GM21717 (cell line): ENCODE measurements at regions not wholly inside any gene's neighbourhood (a gene's known extent, or its start where the extent isn't known, plus 50 kb on each side); places are given as distances from the start of the nearest gene placed in this dataset.

ENCODE experiments used
- ATAC-seq: cut with Tn5 transposase; IDR thresholded peaks from one replicate; pipeline ENCODE4 v1.9.1; 2021; ENCODE audit warnings: mild to moderate bottlenecking, moderate library complexity; ENCODE audit not compliant: unreplicated experiment

DNA sequence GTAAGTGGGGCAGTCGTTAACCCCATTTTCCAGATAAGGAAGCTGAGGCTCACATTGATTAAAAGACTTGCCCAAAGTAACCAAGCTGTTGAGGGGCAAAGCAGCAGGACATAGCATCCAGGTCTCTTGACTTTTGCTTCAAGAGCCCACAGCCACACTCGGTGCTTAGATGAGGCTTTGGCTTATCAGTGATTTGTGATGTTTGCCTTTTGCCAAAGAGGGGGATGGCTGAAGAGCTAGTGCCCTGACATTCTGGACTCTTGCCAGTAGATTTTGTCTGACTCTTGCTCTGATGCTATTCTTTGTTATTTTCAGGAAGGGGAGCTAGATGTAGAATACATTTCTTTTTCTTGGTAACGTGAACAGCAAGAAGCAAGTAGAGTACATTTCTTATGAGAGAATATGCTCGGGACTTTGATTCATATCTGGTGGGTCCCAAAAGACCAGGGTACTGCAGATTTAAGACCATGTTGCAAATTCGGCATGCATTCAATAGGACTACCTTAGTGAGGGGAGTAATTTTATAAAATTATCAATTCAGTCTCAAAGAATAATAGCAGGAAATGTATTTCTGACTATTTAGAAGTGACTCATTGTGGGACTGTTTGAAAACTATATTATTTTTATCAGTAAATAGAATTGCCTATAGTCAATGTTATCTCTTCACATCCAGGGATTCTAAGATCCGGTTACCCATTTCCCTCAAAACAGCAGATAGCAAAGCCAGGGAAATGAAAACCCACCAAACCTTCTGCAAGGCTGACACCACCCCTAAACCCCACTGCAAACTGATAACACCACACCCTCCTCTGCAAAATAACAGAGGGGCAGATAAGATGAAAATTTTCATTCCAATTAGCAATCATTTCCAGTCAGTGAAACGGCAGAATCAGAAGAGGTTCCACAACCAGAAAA, 180.0 kb upstream of the BMPER start:
- no peak for ATAC-seq

GRCh38 chr7:33726582-33726981, 178.8 kb upstream of the BMPER start:
- no peak for ATAC-seq

GRCh38 chr7:33727315-33727714, 178.0 kb upstream of the BMPER start:
- no peak for ATAC-seq

DNA sequence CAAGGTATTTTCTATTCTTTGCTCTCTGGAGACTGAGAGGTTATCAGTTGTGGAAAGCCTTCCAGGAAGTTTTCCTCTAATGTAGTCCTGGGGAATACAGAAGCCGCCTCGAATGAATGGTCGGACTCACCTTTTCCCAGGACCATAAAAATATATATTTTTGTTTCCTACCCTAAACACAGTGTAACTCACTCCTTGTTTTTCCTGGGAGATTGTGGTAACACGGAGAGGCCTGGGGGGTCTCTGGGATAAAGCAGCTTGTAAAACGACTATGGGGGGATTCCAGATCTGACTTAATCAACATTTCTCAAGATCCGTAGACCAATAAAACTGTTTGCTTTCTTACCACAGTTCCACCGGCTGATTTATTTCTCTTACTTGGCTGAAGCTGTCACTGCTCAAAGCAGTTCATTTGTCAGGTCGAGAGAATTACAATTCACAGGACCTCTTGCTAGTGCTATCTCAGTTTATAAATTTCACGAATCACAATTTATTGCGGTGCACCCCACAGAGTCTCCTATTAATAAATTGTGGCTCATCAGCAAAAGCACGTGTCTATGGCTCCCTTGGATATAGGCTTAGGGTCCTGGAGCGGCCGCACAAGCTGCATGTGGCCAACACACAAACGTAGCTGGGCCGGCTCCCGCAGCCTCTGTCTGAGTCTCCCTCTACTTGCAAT, 176.3 kb upstream of the BMPER start:
- no peak for ATAC-seq

DNA sequence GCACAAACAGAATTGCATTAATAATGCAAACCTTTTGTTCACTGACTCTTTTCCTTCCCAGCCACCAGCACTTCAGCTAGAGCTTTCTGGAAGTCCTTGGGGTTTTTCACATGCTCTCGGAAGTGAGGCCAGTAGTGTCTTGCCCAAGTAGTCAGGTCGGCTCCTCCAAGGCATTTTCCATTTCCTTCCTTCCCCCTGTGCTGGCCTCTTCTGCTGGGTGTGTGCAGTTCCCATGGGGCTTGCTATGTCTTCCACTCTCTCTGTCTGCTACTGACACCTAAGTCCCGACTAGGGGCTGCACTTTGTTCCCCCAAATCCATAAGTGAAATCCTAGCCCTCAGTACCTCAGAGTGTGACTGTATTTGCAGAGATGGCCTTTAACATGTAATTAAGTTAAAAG, 175.6 kb upstream of the BMPER start:
- ATAC-seq: no peak

- ATAC-seq: no peak
Measured at GRCh38 chr7:33730958-33731357, 174.4 kb upstream of the BMPER start.

DNA sequence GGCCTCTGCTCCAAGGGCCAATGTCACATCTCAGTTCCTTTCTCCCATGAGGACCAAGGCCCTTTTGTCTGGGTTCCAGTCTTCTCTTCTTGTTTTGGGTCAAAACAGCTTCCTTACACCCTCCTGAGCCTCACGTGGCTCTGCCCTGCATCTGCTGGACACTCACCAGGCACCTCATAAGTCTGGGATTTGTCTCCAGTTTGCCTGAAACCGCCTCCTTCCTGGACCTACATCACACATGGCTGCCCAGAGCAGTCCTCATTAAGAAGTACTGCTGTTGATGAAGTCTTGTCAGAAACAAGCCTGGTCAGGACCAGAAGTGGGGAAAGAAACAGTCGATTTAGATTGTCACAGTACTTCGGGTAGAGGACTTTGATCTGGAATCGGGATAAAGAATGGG, 173.4 kb upstream of the BMPER start:
- ATAC-seq: no peak

GRCh38 chr7:33732462-33732861, 172.9 kb upstream of the BMPER start:
- no peak for ATAC-seq

DNA sequence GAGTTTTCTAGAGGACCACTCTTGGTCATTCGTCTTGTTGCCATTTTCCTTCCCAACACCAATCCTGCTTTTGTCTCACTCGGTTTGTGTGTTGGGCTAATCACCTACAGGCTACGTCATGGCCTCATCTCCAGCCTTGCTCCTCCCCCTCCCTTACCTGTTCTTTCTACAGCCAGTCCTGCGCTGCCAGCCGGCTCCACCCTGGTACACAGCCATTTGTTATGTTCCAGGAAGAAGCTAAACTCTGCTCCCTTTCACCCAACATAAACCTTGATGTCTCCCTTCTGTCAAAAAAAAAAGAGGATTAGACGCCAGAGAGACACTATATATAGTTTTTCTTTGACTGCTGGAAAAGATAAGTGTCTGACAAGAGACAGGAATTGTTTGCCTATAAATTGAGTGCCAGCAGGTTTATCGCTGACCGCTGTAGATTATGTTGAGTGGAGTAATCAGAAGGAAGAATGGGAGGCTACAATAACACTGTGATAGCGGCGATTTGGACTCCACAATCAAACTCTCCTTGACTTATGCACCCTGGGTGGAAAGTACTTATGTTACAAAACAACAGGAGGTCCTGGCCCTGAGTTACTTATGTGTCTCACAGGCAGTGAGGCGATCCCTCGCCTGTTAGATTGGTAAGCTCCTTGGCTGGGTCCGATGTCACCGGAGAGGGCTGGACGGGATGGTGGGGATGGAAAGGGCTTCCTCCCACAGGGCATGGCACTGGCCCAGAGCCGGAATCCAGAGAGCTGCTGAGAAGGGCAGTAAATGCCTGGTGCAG, 171.3 kb upstream of the BMPER start:
- no peak for ATAC-seq

GRCh38 chr7:33735403-33735802, 169.9 kb upstream of the BMPER start:
- no peak for ATAC-seq

GRCh38 chr7:33736521-33737221, 168.7 kb upstream of the BMPER start:
- no peak for ATAC-seq

GRCh38 chr7:33738260-33738935, 166.9 kb upstream of the BMPER start:
- ATAC-seq: no peak

DNA sequence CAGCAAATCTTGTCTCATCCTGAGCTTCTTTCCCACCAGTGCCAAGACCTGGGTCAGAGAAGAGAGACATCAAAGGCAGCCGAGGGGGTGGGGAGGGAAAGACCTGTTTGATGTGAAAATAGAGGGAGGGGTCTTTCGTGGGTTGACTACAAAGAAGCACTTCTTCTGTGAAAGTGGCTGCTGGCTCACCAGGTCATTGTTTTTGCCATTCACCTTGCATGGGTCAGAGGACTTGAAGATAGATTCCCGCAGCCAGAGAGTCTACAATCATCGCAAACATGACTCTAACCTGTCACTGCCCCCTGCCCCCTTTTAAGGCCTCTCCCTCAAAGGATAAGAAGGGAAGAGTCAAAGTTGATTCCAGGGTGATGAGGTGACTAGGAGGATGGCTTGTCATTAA, 166.1 kb upstream of the BMPER start:
- ATAC-seq: no peak

GRCh38 chr7:33742521-33742920, 162.8 kb upstream of the BMPER start:
- ATAC-seq: no peak

DNA sequence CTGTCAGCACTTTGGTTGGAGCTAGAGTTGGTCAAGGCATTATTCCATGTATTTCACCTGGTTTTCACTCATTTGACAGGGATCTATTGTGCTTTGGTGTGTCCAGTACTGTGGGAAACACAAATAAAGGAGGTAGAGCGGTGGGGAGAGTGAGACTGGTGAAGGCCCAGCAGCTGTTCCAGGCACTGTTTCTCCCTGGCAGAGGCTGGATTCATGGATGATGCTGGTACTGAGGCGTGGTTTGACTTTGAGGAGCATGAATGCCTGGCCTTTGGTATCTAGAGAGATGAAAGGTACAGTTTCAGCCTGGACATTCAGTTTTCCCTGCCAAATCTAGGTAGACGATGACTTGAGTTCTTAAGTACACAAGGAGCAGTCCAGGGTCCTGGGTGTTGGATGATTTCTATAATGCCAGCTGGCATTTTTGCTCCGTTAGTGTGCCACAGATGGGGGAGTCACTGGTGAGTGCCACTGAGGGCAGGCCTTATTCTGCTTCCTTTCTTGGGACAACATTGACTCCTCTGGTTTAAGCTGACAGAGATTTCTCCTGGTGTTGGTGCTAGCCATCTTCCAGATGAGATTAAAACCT, 162.2 kb upstream of the BMPER start:
- ATAC-seq: no peak

GRCh38 chr7:33743594-33743993, 161.7 kb upstream of the BMPER start:
- no peak for ATAC-seq

DNA sequence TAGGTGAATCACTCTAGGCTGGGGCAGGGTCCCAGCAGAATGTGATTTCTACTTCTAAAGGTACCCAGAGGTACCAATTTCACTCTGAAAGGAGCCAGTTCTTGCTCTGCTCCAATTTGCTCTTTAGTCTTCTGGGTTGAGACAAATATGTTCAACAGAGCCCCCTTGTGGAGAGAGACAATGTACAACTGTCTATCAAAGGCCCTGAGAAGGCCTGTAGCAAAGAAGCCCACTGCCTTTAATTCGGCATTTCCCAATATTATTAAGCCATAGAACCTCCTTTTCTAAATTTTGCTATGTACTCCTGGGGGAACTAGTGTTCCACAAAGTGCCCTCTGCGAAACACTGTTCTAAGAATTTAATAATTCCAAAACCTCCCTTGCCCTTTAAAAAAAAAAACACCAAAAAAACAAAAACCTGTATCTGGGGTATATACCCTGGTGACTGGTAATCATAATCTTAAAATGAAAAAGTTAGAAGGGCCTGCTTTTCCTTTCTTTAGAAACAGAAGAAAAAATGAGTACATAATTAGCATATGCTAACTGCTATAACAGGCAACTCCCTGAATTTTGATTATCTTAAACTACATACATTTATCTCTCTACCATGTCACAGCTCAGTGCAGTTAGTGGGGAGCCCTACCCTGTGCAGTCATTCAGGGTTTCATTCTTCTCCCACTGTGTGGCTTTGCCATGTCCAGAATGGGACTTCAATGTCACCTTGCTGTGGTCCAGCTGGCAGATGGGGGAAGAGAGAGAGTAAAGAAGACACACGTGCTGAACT, 160.9 kb upstream of the BMPER start:
- ATAC-seq: no peak

GRCh38 chr7:33745934-33746333, 159.4 kb upstream of the BMPER start:
- no peak for ATAC-seq

- ATAC-seq: no peak
Measured at GRCh38 chr7:33748793-33749192, 156.5 kb upstream of the BMPER start.
